Stimulated activated memory B cell treated with anti-CD40 and anti-IgM and Interleukin-4, amounts not matched to agents 10 μg/mL and 1 μg/mL and 100 μg/mL, for 72 hours (primary cell): ENCODE measurements at regions not wholly inside any gene's neighbourhood (a gene's known extent, or its start where the extent isn't known, plus 50 kb on each side); places are given as distances from the start of the nearest gene placed in this dataset.
"Not testable (repeated sequence)": the region's sequence is repeated elsewhere in the genome, so short reads cannot be mapped to it uniquely, and the experiment has no call there.

Experiments
- ATAC-seq: fragments of 150-1000 bp; cut with Tn5 transposase; 2 replicates; pipeline ENCODE4 v1.10.0; 2021
- H3K27ac Mint-ChIP-seq: one replicate; pipeline ENCODE4 v1.8.0; 2022; ENCODE audit warnings: mild to moderate bottlenecking, mixed read lengths
- H3K27me3 Mint-ChIP-seq: one replicate; pipeline ENCODE4 v1.8.0; 2022; ENCODE audit warnings: mixed read lengths
- H3K36me3 Mint-ChIP-seq: one replicate; pipeline ENCODE4 v1.8.0; 2022; ENCODE audit warnings: mixed read lengths
- H3K4me1 Mint-ChIP-seq: one replicate; pipeline ENCODE4 v1.8.0; 2022; ENCODE audit warnings: mixed read lengths
- H3K4me3 Mint-ChIP-seq: one replicate; pipeline ENCODE4 v1.8.0; 2022; ENCODE audit warnings: mild to moderate bottlenecking, moderate library complexity, mixed read lengths
- H3K9me3 Mint-ChIP-seq: one replicate; pipeline ENCODE4 v1.8.0; 2022; ENCODE audit warnings: mixed read lengths

DNA sequence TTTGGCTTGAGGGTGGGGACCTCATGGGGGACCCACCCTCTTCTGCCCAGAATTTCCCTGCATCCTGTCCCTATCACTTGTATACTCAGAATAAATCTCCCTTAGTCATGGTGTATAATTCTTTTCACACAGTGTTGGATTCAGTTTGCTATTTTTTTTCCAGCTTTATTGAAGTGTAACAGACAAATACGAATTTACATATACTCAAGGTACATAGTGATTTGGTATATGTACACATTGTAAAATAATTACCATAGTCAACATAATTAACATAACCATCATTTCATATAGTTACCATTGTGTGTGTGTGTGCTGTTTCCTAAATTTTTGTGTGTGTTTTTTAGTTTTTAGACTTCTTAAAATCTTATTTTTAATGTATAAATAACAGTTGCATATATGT, 269.9 kb downstream of the CNTNAP3 start:
- H3K27ac Mint-ChIP-seq, ATAC-seq, H3K27me3 Mint-ChIP-seq, H3K4me1 Mint-ChIP-seq, H3K4me3 Mint-ChIP-seq, H3K9me3 Mint-ChIP-seq, H3K36me3 Mint-ChIP-seq: not testable (repeated sequence)

DNA sequence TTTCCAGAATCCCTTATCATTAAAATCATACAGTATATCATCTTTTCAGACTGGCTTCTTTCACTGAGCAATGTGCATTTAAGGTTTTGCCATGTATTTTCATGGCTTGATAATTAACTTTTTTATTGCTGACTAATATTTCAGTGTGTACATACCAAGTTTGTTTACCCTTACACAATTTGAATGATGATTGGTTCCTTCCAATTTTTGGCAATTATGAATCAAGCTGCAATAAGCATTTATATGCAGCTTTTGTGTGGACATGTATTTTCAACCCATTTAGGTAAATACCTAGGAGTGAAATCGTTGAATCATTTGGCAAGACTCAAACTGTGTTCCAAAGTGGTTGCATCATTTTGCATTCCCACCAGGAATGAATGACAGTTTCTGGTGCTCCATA, 272.8 kb downstream of the CNTNAP3 start:
- H3K36me3 Mint-ChIP-seq, H3K4me1 Mint-ChIP-seq, H3K4me3 Mint-ChIP-seq, ATAC-seq, H3K27me3 Mint-ChIP-seq, H3K9me3 Mint-ChIP-seq, H3K27ac Mint-ChIP-seq: not testable (repeated sequence)

DNA sequence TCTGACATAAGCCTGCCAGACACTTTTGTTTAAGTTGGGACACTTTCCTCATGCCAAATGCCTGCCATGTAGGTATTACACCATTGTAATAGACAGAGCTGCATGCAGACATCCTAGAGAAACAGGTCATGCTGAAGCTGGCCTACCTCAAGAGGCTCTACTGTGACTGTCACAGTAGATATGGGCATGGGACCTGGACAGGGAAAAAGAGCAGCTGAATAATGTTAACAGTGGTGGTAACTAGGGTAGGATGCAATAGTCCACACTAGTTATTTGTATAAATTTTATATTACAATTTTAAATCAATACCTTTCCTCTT, 273.2 kb downstream of the CNTNAP3 start:
- not testable (repeated sequence) for H3K36me3 Mint-ChIP-seq, H3K27me3 Mint-ChIP-seq, H3K27ac Mint-ChIP-seq, H3K4me3 Mint-ChIP-seq, H3K9me3 Mint-ChIP-seq, H3K4me1 Mint-ChIP-seq
- ATAC-seq: peak; percentile 32

DNA sequence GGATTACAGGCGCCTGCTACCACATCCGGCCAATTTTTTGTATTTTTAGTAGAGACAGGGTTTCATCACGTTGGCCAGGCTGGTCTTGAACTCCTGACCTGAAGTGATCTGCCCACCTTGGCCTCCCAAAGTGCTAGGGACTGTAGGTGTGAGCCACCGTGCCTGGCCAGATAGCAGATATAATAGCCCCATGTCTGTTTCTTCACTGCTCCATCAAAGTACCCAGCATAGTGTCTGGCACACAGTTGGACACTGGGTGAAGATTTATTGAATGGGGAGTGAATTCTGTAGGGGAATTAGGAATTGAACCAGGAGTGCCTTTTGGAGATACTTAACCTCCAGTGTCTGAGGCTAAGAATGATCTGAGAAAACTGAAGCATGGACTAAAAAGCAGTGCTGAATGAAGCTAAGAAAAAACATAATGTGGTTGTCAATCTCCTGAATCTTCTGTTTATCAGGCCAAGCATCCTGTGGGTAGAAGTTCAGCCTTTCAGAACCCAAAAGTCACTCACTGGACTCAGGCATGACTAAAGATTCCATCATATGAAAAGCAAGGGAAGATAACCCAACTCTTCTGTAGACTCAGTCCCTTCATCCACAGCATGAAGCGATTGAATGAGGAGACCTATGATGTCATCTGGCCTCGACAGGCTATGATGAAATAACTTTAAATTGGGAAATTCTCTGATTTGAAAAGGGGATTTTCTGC, 273.7 kb downstream of the CNTNAP3 start:
- not testable (repeated sequence) for H3K4me1 Mint-ChIP-seq, H3K27ac Mint-ChIP-seq, H3K4me3 Mint-ChIP-seq, H3K36me3 Mint-ChIP-seq, H3K9me3 Mint-ChIP-seq, H3K27me3 Mint-ChIP-seq
- peak; percentile 52 for ATAC-seq

DNA sequence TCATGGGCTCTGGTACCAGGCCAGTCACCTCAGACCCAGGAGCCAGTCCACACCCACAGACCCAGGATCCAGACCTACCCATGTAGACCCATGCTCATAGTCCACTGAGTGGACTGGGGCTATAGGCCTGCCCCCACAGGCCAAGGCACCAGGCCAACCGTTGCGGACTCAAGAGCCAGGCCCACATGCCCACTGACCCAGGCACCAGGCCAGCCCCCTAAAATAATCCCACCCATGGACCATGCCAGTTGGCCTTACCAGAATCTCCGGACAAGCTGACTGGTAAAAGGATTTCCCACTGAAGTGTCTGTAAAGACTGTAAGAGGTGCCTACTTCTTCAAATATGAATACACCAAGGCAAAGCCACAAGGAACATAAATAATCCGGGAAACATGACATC, 278.2 kb downstream of the CNTNAP3 start:
- H3K9me3 Mint-ChIP-seq, ATAC-seq, H3K36me3 Mint-ChIP-seq, H3K4me1 Mint-ChIP-seq, H3K27ac Mint-ChIP-seq, H3K4me3 Mint-ChIP-seq, H3K27me3 Mint-ChIP-seq: not testable (repeated sequence)

DNA sequence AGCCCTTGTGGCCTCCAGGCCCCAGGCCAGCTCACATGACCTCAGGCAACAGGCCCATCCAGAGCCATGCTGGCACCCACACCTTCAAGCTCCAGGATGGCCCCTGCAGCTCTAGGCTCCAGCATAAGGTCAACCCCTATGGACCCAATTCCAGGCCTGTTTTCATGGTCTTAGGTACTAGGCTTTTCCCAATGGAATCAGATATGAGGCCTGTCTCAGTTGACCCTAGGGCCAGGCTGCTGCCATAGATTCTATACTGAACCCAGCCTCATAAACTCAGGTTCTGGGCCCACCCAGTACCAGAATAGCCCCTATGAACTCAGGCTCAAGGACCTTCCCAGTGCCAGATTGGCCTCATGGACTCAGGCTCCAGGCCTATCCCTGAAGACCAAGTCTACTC, 278.6 kb downstream of the CNTNAP3 start:
- not testable (repeated sequence) for H3K36me3 Mint-ChIP-seq, H3K27me3 Mint-ChIP-seq, H3K4me1 Mint-ChIP-seq, H3K9me3 Mint-ChIP-seq, H3K27ac Mint-ChIP-seq, H3K4me3 Mint-ChIP-seq
- peak; percentile 47 for ATAC-seq

DNA sequence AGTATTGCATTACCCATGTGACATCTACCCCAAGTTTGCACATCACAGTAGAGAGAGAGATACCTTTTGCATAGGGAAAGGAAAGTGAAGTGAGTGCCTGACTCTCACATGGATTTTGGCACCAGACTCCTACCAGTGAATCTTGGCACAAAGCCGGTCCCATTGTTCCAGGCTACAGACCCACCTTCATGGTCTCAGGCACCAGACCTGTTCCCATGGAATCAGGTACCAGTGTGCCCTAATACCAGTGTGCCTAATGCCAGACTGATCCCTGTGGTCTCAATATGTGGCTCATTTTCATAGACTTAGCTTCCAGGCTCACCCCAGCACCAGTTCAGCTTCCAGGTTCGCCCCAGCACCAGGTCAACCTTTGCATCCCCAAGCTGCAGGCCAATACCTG, 279.1 kb downstream of the CNTNAP3 start:
- H3K27ac Mint-ChIP-seq, ATAC-seq, H3K36me3 Mint-ChIP-seq, H3K9me3 Mint-ChIP-seq, H3K27me3 Mint-ChIP-seq, H3K4me3 Mint-ChIP-seq, H3K4me1 Mint-ChIP-seq: not testable (repeated sequence)

DNA sequence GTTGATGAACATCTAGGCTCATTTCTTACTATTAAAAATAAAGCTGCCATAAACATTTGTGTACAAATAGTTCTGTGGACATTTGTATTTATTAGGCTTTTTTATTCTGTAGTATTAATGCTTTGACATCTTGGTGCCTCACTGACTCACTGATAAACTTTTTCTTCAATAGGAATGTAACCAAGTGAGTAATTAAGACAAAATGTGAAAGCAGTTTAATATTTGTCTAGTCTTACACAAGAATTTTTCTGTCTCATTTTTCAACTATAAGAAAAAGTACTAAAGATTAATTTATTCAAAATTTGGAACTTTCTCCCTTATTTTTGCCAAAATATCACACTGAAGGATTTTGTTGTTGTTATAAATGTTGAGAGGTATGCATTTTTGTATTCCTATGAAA, 282.2 kb downstream of the CNTNAP3 start:
- not testable (repeated sequence) for H3K27me3 Mint-ChIP-seq, H3K27ac Mint-ChIP-seq, ATAC-seq, H3K9me3 Mint-ChIP-seq, H3K36me3 Mint-ChIP-seq, H3K4me1 Mint-ChIP-seq, H3K4me3 Mint-ChIP-seq

DNA sequence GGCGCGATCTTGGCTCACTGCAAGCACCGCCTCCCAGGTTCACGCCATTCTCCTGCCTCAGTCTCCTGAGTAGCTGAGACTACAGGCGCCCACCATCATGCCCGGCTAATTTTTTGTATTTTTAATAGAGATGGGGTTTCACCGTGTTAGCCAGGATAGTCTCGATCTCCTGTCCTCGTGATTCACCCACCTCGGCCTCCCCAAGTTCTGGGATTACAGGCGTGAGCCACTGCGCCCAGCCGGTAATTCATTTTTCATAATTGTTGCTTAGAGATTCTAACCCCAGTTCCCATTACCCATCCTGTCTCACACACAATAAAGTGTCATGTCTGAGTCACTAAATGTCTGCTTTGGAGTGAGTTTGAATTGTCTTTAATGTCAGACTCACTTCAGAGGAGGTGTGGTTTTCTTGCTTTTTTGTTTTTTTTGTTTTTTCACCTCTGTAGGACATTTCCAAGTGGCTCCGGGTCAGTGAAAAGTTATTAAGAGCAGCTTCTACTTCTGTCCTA, 281.2 kb upstream of the FAM240B start:
- not testable (repeated sequence) for H3K9me3 Mint-ChIP-seq, H3K27ac Mint-ChIP-seq, H3K4me1 Mint-ChIP-seq, H3K36me3 Mint-ChIP-seq, ATAC-seq, H3K4me3 Mint-ChIP-seq, H3K27me3 Mint-ChIP-seq

DNA sequence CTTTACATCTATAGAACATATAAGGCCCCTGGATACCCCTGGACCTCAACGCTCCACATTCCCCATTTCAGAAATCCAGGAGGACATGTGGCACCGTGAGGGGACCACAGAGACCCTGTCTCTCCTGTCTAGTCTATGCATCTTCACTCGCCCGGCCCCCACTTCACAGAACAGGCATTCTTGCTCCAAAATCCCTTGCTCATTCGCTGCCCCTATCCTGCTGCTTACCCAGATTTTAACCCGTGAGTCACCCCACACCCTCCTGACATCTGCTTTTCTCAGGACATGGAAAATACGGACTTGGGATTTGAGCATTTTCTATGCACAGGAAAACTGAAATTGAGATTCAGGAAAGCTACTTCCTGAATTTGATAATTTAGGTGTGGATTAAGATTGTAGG, 279.3 kb upstream of the FAM240B start:
- not testable (repeated sequence) for H3K27ac Mint-ChIP-seq, H3K9me3 Mint-ChIP-seq, H3K4me1 Mint-ChIP-seq, H3K36me3 Mint-ChIP-seq, H3K4me3 Mint-ChIP-seq, ATAC-seq, H3K27me3 Mint-ChIP-seq

DNA sequence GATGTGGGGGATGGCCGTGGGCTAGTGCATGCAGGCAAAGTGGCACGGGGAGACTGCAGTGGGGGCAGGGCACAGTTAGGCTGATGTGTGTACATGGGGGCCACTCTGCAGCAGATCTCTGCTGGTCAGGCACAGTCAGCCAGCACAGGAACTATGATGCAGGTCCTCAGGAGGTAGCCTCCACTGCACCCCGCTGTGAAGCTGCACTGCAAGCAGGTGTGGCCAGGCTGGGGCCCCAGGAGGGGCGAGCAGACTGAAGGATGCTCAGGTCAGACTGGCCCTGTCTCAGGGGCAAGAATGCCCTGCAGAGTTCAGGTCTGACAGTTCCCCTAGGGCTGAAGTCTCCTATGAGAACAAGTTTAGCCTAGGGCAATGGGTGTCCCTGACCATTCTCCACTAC, 273.8 kb upstream of the FAM240B start:
- not testable (repeated sequence) for H3K9me3 Mint-ChIP-seq, H3K27ac Mint-ChIP-seq, H3K4me1 Mint-ChIP-seq, H3K4me3 Mint-ChIP-seq, H3K36me3 Mint-ChIP-seq
- ATAC-seq: peak; percentile 44
- peaks cover 17% of the 10 kb centered on the region for H3K27me3 Mint-ChIP-seq

DNA sequence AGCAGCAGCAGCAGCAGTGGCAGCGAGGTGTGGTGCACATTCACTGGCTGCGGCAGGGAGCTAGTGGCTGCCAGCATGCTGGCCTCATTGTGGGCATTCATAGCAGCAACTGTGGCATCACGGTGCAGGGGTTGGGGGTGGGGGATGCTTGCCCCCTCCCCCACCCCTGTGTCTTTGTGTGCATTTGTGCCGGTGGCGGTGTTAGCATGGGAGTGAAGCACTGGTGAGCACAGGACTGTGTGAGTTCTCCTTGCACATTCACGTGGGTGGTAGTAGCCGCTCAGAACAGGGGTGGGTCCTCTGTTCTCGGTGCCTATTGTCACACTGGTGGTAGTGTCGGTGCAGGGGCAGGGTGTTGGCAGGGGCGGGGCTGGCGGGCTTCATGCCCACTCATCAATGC, 273.2 kb upstream of the FAM240B start:
- H3K4me1 Mint-ChIP-seq, H3K4me3 Mint-ChIP-seq, H3K36me3 Mint-ChIP-seq, H3K9me3 Mint-ChIP-seq, H3K27ac Mint-ChIP-seq: not testable (repeated sequence)
- ATAC-seq: peak; percentile 51
- peaks cover 17% of the 10 kb centered on the region for H3K27me3 Mint-ChIP-seq

DNA sequence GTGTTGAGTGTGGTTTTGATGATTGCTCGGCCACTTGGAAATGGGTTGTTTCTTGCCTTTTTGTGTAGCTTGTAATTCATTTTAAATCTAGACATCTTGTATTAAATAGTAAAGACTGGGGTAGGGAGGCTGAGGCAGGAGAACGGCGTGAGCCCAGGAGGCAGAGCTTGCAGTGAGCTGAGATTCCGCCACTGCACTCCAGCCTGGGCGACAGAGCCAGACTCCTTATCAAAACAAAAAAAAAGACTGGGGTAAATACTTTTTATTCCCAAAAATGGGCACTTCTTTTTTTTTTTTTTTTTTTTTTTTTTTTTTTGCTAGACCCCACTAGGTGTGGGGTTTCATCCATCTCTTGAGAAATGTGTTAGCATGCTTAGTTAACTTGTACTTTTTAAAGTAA, 258.8 kb upstream of the FAM240B start:
- H3K27me3 Mint-ChIP-seq, H3K4me3 Mint-ChIP-seq, H3K4me1 Mint-ChIP-seq, H3K27ac Mint-ChIP-seq, ATAC-seq, H3K36me3 Mint-ChIP-seq, H3K9me3 Mint-ChIP-seq: not testable (repeated sequence)

DNA sequence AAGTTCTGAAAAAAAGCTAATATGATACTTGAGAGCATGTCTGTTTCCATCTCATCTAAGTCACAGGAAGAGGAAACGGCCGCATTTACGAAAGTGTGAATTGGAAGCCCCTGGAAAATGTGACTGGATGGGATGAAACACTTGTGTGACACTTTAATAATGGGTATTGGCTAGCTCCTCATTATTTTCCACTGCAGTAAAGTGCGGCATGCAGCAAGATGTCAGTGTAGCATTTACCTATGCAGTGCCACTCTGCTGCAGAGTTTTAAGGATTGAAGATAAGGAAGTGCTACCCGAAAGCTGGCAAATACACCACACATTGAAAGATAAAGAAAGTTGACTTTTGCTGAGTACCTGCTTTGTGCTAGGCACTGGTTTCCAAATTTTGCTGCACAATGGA, 249.5 kb upstream of the FAM240B start:
- not testable (repeated sequence) for ATAC-seq, H3K9me3 Mint-ChIP-seq, H3K27me3 Mint-ChIP-seq, H3K36me3 Mint-ChIP-seq, H3K4me3 Mint-ChIP-seq, H3K27ac Mint-ChIP-seq, H3K4me1 Mint-ChIP-seq

DNA sequence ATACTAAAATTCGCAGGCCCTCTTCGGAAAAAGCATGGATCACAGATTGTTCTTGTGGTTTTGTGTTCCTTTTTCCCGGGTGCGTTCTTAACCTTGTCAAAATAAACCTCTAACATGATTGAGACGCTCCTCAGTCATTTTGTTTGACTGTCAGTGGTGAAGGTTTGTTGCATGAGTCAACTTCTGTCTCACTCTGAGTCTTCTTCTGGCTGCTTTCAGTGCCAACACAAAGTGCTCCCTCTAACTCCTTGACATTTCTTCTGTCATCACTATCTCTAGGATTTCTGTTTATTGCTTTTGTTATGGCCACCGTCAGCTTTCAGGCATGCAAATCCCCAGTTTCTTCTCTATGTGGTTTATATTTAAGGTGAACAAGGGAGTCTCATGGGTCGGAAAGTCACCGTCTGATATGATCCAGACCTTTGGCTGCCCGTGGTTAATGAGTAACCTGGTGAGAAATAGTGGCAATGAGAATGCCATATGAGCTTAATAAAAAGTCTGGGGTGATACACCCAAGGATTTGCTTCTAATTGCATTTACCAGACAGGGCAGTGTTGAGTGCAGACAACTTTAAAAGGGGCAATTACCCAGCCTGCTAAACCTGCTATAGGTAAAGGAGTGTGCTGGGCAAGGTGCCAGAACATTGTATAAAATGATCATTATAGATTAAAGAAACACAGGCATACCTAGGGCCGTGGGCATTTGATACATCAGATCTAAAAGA, 248.9 kb upstream of the FAM240B start:
- not testable (repeated sequence) for H3K4me1 Mint-ChIP-seq, H3K36me3 Mint-ChIP-seq, H3K27ac Mint-ChIP-seq, ATAC-seq, H3K4me3 Mint-ChIP-seq, H3K27me3 Mint-ChIP-seq, H3K9me3 Mint-ChIP-seq

DNA sequence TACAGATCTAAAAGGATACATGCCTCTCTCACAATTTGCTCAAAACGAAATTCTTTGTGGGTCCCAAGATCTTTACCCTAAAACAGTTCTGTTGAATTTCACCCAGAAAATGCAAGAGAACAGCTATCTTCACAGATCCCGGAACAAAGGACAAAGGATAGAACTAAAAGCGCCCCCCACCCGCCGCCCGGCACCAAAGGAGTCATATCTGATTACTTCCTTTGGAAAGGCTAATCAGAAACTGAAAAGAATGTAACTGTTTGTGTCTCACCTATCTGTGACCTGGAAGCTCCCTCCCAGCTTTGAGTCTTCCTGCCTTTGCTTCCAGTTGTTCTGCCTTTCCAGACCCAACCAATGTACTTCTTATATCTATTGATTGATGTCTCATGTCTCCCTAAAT, 247.9 kb upstream of the FAM240B start:
- not testable (repeated sequence) for H3K9me3 Mint-ChIP-seq, H3K36me3 Mint-ChIP-seq, H3K4me1 Mint-ChIP-seq, H3K27me3 Mint-ChIP-seq, H3K4me3 Mint-ChIP-seq, H3K27ac Mint-ChIP-seq, ATAC-seq

DNA sequence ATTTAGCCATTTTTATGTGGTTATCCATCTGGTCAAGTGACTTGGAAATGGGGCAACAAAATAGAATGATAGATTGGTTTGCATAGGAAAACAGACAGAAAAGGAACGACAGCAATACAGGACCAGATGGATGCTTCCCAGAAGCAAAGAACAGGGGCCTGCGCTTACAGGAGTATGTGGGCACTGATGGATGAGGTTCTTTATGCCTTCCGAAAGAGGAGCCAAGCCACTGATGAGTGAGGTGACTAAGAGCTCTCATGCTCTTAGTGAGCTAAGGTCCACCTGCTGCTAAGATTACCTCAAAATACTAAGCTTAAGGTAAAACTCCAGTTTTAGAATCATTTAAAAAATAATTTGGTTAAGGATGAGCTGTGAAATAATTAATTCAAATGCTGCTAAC, 247.4 kb upstream of the FAM240B start:
- not testable (repeated sequence) for H3K27me3 Mint-ChIP-seq, H3K27ac Mint-ChIP-seq, H3K9me3 Mint-ChIP-seq, H3K4me1 Mint-ChIP-seq, ATAC-seq, H3K36me3 Mint-ChIP-seq, H3K4me3 Mint-ChIP-seq
